ENCODE measurements at regions not wholly inside any gene's neighbourhood (a gene's known extent, or its start where the extent isn't known, plus 50 kb on each side); places are given as distances from the start of the nearest gene placed in this dataset.

DNA sequence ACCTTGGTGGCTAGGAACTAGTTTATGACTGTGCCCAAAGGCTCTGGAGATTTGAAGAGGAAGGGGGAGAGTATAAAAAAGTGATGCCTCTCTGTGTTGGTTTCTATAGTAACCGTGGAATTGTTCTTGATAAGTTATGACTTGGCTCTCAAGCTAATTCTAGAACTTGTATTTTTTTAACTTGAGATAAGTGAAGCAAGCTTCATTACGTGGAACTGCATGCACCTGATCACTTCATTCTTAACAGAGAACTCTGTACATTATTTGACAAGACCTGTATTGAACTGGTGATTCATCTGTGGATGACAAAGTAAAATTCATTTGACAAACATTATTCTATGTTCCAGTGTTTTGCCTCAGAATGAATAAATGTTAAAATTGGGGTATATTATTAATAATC is 1452.2 kb downstream of the REEP3 start:
- no peak for DNase-seq (ENCODE audit: low spot score)
- in situ Hi-C loops (cut with MboI; ENCODE audit: low sequenced_read_pairs, unreplicated experiment), result no loop called here
- TF ChIP-seq, protein P1, sequence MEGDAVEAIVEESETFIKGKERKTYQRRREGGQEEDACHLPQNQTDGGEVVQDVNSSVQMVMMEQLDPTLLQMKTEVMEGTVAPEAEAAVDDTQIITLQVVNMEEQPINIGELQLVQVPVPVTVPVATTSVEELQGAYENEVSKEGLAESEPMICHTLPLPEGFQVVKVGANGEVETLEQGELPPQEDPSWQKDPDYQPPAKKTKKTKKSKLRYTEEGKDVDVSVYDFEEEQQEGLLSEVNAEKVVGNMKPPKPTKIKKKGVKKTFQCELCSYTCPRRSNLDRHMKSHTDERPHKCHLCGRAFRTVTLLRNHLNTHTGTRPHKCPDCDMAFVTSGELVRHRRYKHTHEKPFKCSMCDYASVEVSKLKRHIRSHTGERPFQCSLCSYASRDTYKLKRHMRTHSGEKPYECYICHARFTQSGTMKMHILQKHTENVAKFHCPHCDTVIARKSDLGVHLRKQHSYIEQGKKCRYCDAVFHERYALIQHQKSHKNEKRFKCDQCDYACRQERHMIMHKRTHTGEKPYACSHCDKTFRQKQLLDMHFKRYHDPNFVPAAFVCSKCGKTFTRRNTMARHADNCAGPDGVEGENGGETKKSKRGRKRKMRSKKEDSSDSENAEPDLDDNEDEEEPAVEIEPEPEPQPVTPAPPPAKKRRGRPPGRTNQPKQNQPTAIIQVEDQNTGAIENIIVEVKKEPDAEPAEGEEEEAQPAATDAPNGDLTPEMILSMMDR (IDR thresholded peaks at IDR 0.05; ENCODE audit: borderline replicate concordance, control extremely low read depth, extremely low read depth, insufficient read depth, missing control alignments), result no peak

DNA sequence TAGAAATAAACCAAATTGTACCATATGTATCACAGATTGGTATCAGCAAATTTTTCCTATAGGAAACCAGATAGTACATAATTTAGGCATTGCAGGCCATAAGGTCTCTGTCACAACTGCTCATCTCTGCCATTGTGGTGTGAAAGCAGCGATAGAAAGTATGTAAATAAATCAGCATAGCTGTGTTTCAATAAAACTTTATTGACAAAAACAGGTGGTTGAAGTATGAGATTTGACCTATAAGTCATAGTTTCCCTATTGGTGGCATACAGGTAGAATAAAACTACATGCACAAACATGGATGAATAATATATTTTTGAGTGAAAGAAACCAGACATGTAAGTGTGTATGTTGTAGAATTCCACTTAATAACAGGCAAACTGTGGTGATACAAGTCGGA is 1454.9 kb downstream of the REEP3 start:
- TF ChIP-seq, protein P1 (IDR thresholded peaks at IDR 0.05; ENCODE audit: borderline replicate concordance, control extremely low read depth, extremely low read depth, insufficient read depth, missing control alignments), result no peak
- in situ Hi-C loops (cut with MboI; ENCODE audit: low sequenced_read_pairs, unreplicated experiment), result no loop called here
- no peak for DNase-seq (ENCODE audit: low spot score)

DNA sequence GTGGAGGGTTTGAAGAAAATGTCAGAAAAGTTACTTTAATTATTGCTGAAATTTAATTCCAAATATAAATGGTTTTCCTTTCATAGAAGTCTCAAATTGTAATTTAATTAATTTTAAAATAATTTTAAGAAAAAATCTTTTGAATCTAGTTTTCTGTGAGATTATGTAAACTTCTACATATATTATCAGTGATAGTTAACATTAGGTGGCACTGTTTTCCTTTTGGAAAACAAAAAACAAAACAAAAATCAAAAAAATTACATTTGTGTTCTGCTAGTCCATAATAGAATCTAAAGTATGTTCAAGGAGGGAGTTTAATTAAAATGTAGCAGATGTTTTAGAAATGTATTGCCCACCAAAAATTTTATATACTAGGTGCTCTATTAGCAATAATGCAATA is 1456.7 kb downstream of the REEP3 start:
- DNase-seq (ENCODE audit: low spot score), result no peak
- in situ Hi-C loops (cut with MboI; ENCODE audit: low sequenced_read_pairs, unreplicated experiment), result no loop called here
- TF ChIP-seq, protein P1 (IDR thresholded peaks at IDR 0.05; ENCODE audit: borderline replicate concordance, control extremely low read depth, extremely low read depth, insufficient read depth, missing control alignments), result no peak

DNA sequence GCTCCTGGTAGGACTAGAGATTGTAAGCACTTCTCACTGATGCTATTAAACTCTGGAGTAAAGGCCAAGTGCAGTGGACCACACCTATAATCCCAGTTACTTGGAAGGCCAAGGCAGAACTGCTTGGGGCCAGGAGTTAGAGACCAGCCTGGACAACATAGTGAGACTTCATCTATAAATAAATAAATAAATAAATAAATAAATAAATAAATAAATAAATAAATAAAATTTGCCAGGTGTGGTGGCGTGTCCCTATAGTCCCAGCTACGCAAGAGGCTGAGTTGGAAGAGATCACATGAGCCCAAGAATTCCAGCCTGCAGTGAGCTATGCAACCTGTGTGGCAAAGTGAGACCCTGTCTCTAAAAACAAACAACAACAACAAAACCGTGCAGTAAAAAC is 1475.7 kb downstream of the REEP3 start:
- DNase-seq (ENCODE audit: low spot score), result no peak
- in situ Hi-C loops (cut with MboI; ENCODE audit: low sequenced_read_pairs, unreplicated experiment), result no loop called here
- TF ChIP-seq, protein P1 (IDR thresholded peaks at IDR 0.05; ENCODE audit: borderline replicate concordance, control extremely low read depth, extremely low read depth, insufficient read depth, missing control alignments), result no peak

DNA sequence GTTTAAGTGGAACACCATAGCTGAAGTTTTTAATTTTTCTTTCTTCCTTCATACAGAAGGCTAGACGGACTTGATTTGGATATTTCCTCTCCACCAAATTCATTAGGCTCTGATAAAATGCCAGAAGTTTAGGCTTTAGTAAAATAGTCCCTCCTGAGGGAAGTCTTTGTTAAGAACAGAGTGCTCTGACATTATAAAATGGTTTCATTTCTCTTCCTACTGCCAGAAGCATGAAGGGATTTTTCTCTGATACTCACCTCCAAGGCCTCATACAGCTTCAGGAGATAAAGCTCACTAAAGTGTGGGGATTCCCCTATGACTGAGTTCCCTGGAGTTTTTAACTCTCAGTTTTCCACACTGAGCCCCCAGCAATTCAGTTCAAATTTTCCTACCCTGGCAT is 1489.6 kb downstream of the REEP3 start:
- DNase-seq (ENCODE audit: low spot score), result no peak

DNA sequence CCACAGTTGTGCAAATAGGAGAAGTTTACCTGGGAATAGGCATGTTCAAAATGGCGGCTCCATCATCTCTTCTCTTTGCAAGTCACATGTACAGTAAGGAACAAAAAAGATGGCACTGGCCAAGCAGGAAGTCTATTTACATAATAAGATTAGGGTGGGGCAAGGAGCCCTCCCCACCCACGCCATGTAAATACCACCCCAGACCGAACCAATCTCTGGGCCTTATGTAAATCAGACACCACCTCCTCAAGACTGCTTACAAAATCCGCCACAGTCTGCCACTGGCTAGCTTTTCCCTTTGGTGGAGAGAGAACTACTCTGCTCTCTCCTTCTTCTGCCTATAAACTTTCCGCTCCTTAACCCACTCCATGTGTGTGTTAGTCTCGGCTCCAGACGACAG is 1496.3 kb downstream of the REEP3 start:
- in situ Hi-C loops (cut with MboI; ENCODE audit: low sequenced_read_pairs, unreplicated experiment), result no loop called here
- no peak for DNase-seq (ENCODE audit: low spot score)

More for the DNA sequence above, 1489.6 kb downstream of the REEP3 start:
- TF ChIP-seq, protein P1 (IDR thresholded peaks at IDR 0.05; ENCODE audit: borderline replicate concordance, control extremely low read depth, extremely low read depth, insufficient read depth, missing control alignments), result no peak
- in situ Hi-C loops (cut with MboI; ENCODE audit: low sequenced_read_pairs, unreplicated experiment), result no loop called here

More for the DNA sequence above, 1496.3 kb downstream of the REEP3 start:
- TF ChIP-seq, protein P1 (IDR thresholded peaks at IDR 0.05; ENCODE audit: borderline replicate concordance, control extremely low read depth, extremely low read depth, insufficient read depth, missing control alignments), result no peak

All from GM13976 (cell line).